ENCODE measurements at regions not wholly inside any gene's neighbourhood (a gene's known extent, or its start where the extent isn't known, plus 50 kb on each side); places are given as distances from the start of the nearest gene placed in this dataset.
"Not testable (repeated sequence)": the region's sequence is repeated elsewhere in the genome, so short reads cannot be mapped to it uniquely, and the experiment has no call there.

DNA sequence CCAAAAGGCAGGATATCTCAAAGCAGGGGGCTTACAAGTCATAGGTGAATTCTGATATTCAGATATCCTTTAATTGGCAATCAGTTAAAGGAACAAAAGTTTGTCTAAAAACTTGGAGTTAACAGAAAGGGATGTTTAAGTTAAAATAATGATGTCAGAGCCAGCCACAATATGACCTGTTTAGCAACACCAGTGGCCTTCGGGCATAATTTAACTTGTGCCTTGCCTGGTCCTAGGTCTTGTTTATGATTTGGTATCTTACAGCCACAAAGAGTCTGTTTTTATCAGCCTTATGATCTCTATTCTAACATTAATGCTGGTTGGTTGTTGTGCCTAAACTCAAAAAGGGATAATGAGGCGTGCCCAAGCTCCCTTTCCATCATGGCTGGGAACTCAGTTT lies 252.9 kb downstream of the RNF152 start:
- CTCF ChIA-PET: interaction anchor here (4.7 kb wide), 1 partner anchor 491 kb away, joined by 36 read pairs; no protein-coding TSS in a partner anchor
- no peak for DNase-seq (ENCODE audit: extremely low spot score)
- TF ChIP-seq, protein P1, sequence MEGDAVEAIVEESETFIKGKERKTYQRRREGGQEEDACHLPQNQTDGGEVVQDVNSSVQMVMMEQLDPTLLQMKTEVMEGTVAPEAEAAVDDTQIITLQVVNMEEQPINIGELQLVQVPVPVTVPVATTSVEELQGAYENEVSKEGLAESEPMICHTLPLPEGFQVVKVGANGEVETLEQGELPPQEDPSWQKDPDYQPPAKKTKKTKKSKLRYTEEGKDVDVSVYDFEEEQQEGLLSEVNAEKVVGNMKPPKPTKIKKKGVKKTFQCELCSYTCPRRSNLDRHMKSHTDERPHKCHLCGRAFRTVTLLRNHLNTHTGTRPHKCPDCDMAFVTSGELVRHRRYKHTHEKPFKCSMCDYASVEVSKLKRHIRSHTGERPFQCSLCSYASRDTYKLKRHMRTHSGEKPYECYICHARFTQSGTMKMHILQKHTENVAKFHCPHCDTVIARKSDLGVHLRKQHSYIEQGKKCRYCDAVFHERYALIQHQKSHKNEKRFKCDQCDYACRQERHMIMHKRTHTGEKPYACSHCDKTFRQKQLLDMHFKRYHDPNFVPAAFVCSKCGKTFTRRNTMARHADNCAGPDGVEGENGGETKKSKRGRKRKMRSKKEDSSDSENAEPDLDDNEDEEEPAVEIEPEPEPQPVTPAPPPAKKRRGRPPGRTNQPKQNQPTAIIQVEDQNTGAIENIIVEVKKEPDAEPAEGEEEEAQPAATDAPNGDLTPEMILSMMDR (IDR thresholded peaks at IDR 0.05; ENCODE audit: control extremely low read depth, extremely low read depth, low read depth, missing control alignments): no peak
- POLR2A ChIA-PET: no interaction called here

DNA sequence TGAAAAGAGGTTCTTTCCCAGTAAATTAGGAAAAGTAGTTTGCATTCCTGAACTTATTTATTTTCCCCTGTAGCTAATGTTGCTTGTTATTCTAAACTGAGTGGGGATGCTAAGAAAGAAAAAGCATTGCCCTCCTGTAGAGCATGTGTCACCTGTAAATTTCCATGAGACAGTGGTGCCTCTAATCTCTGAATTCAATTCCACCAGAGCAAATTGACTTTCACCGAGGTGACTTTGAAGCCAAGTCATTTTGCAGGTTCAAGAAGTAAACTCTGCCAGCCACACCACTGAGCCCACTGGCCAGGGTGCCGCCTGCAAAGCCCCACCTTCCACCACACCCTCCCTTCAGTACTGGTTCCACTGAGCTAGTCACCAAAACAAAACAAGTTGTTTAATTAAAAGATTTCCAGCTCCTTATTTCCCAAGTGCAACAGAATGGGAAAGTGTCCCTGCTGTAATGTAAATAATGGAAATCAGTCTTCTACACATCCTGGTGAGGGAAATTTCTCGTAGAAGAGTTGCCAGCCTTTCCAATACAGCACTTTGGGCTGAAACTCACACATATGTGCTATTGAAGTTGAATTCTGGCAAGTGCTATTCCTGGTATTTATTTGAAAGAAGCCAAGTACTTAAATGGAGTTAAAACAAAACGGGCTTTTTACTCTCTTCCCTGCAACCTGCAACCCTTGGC lies 254.8 kb downstream of the RNF152 start:
- ChIA-PET POLR2A (no interaction called here), CTCF (interaction anchor here (2.3 to 4.7 kb wide), 2 partner anchors 13 to 493 kb away, joined by 9 to 36 read pairs; no protein-coding TSS in a partner anchor)
- TF ChIP-seq, protein P1 (IDR thresholded peaks at IDR 0.05; ENCODE audit: control extremely low read depth, extremely low read depth, low read depth, missing control alignments): no peak
- DNase-seq (ENCODE audit: extremely low spot score): no peak

DNA sequence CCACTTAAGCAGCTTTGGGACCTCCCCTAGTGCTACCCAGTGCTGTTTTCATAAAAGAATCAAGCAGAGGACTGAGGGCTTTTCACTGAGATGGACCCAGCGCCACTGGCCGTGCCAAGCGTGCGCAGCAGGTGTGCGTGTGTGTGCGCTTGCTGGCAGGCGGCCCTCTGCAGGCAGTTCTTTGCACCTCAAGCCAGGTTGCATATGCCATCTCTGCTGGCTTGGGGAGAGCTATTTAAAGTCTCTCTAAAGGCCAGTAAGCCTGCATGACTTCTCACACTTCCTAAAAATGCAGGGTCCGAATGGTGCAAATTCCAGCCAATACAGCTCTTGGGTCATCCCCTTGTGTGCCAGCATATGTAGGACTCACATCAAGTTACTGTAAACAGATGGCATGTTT lies 255.5 kb downstream of the RNF152 start:
- DNase-seq (ENCODE audit: extremely low spot score): no peak
- CTCF ChIA-PET: interaction anchor here (1.2 to 4.7 kb wide), 4 partner anchors 12 to 494 kb away, joined by 3 to 36 read pairs (median 6); no protein-coding TSS in a partner anchor
- POLR2A ChIA-PET: no interaction called here
- TF ChIP-seq, protein P1 (IDR thresholded peaks at IDR 0.05; ENCODE audit: control extremely low read depth, extremely low read depth, low read depth, missing control alignments): no peak

DNA sequence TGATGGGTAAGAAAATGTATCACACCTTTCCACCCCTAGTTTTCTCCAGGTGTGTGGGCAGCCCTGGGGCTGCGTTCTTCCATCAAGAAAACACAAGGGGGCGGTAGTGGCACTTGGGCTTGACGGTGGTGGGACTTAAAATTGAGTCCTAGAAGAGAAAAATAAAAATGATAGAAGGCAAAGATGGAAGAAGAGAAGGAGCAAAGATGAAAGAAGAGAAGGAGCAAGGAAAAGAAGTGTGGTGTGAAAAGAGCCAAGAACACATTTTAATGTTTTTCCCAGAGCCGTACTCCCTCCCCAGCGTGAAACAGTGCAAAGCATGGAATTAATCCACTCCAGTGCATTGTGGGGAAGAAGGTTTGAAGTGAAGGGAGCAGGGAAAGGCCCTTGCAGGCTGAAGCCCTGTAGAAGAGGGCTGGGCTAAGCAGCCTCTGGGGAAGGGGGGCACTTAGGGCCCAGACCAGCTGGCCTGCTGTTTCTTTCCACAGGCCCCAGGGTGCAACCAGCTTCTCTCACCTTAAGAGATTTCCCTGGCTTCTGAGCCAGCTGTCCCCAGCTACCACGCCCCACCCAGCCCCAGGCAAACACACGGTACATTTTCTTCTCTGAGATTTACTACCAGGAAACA lies 256.8 kb downstream of the RNF152 start:
- ChIA-PET CTCF (interaction anchor here (0.8 to 4.7 kb wide), 9 partner anchors 9 to 495 kb away, joined by 3 to 36 read pairs (median 4); no protein-coding TSS in a partner anchor), POLR2A (no interaction called here)
- TF ChIP-seq, protein P1 (IDR thresholded peaks at IDR 0.05; ENCODE audit: control extremely low read depth, extremely low read depth, low read depth, missing control alignments): peak; percentile 53
- DNase-seq (ENCODE audit: extremely low spot score): peak; percentile 38

DNA sequence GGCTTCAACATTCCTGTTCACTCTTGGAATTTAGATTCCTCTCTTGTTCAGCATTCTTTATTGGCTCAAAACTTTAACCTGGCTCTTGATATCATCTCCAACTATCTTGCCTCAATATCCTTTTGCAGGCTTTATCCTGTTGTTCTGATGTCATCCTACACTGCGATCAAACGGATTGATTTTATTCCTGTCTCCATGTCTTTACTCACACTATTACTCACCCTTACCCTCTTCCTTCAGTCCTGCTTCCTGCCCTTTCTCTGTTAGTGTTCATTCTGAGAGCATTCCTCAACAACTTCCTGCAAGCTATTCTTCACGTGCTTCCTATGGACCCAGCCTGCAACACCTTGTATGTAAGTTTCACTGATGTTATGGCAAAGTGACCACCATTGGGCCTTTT lies 264.7 kb downstream of the RNF152 start:
- ChIA-PET POLR2A (no interaction called here), CTCF (no interaction called here)
- no peak for DNase-seq (ENCODE audit: extremely low spot score)
- TF ChIP-seq, protein P1 (IDR thresholded peaks at IDR 0.05; ENCODE audit: control extremely low read depth, extremely low read depth, low read depth, missing control alignments): no peak

DNA sequence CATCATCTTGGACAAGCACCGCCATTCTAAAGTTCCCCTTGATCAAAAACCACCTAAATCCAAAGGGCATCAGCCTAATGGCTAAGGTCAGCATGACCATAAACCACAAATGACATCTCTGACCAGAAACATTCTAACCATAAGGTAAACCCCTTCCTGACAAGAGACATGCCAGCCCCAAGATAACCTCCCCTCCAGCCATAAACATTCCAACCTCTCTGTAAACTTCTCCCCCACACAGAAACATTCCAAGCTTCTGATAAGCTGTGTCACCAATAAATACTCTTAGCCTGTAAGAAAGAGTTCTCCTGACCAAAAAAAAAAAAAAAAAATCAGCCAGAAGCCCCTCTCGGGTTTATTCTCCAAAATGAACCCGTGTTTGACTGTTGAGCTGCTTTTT lies 268.2 kb downstream of the RNF152 start:
- DNase-seq (ENCODE audit: extremely low spot score); POLR2A ChIA-PET: not testable (repeated sequence)
- CTCF ChIA-PET: interaction anchor here (0.9 to 1.7 kb wide), 2 partner anchors 12 to 19 kb away, joined by 3 to 9 read pairs; no protein-coding TSS in a partner anchor

DNA sequence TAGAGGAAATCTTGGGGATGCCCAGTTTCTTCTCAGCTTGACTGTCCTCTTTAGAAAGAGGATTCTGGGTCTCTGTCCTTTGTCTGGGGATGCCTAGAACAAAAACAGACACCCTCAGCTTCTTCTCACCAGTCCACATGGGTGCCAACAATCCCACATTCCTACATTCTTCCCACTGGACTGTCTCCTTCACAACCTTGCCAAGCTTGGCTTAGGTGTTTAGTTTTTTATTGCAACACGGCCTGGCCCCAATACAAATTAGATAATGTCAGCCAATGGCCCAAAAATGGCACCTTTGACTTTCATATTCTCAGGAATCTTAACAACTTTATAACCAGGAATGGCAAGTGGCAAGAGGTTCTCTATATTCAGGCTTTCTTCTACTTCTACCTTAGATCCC lies 273.0 kb downstream of the RNF152 start:
- TF ChIP-seq, protein P1 (IDR thresholded peaks at IDR 0.05; ENCODE audit: control extremely low read depth, extremely low read depth, low read depth, missing control alignments): no peak
- POLR2A ChIA-PET: no interaction called here
- DNase-seq (ENCODE audit: extremely low spot score): no peak
- CTCF ChIA-PET: no interaction called here

All from GM10248 (cell line).